Neural cell (in vitro differentiated cells): ENCODE measurements at regions not wholly inside any gene's neighbourhood (a gene's known extent, or its start where the extent isn't known, plus 50 kb on each side); places are given as distances from the start of the nearest gene placed in this dataset.

Experiments
- CTCF ChIP-seq: fragments of 450-650 bp; IDR thresholded peaks from 2 replicates; pipeline ENCODE4 v1.5.1; 2014; ENCODE audit warnings: antibody characterized with exemption, mild to moderate bottlenecking, moderate library complexity; ENCODE audit not compliant: poor library complexity, severe bottlenecking
- EZH2 ChIP-seq: fragments of 200-600, 300-800 bp; shearing (Covaris generic), sonication (generic); IDR thresholded peaks from 2 replicates; pipeline ENCODE4 v1.6.1; 2014; ENCODE audit warnings: antibody characterized with exemption, low read length, borderline replicate concordance, mild to moderate bottlenecking; ENCODE audit not compliant: insufficient read depth, poor library complexity, severe bottlenecking
- MXI1 ChIP-seq: fragments of 450-650 bp; conservative IDR thresholded peaks from 2 replicates; pipeline ENCODE4 v1.6.1; 2014; ENCODE audit warnings: antibody characterized with exemption, mild to moderate bottlenecking; ENCODE audit not compliant: poor library complexity, severe bottlenecking
- TAF1 ChIP-seq: IDR thresholded peaks from 2 replicates; pipeline ENCODE4 v1.6.1; 2012; ENCODE audit warnings: low read depth

- TF ChIP-seq TAF1 (no peak), CTCF (no peak), EZH2 (no peak), MXI1 (no peak)
These were observed 292.0 kb downstream of the ALDH8A1 start for GRCh38 chr6:134657751-134658527.
